A673 (cell line): ENCODE measurements at regions not wholly inside any gene's neighbourhood (a gene's known extent, or its start where the extent isn't known, plus 50 kb on each side); places are given as distances from the start of the nearest gene placed in this dataset.
"Not testable (repeated sequence)": the region's sequence is repeated elsewhere in the genome, so short reads cannot be mapped to it uniquely, and the experiment has no call there.

Experiments used
- EZH2 ChIP-seq: fragments of 200-600 bp; sonication (generic); IDR thresholded peaks from 2 replicates; pipeline ENCODE4 v1.6.1; 2017; ENCODE audit warnings: borderline replicate concordance, low read depth, mild to moderate bottlenecking, mixed read lengths, antibody characterized with exemption, low read length; ENCODE audit not compliant: poor library complexity, severe bottlenecking
- TF ChIP-seq, protein P1 (sequence below): fragments of 300-800, 200-600 bp; sonication (generic); conservative IDR thresholded peaks from 2 replicates; pipeline ENCODE4 v1.5.1; 2017; ENCODE audit warnings: low read depth, mild to moderate bottlenecking, antibody characterized with exemption, low read length, moderate library complexity, mixed read lengths

DNA sequence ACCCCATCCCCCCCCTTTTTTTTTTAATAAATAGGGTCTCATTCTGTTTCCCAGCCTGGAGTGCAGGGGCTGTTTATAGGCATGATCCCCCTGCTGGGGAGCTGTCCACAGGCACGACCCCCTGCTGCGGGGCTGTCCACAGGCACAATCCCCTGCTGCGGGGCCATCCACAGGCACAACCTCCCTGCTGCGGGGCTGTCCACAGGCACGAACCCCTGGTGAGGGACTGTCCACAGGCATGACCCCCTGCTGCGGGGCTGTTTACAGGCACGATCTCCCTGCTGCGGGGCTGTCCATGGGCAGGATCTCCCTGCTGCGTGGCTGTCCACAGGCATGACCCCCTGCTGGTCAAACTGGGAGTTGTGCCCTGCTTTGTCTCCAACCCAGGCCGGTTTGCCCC lies 5290.1 kb upstream of the TPTE start:
- TF ChIP-seq, protein P1, sequence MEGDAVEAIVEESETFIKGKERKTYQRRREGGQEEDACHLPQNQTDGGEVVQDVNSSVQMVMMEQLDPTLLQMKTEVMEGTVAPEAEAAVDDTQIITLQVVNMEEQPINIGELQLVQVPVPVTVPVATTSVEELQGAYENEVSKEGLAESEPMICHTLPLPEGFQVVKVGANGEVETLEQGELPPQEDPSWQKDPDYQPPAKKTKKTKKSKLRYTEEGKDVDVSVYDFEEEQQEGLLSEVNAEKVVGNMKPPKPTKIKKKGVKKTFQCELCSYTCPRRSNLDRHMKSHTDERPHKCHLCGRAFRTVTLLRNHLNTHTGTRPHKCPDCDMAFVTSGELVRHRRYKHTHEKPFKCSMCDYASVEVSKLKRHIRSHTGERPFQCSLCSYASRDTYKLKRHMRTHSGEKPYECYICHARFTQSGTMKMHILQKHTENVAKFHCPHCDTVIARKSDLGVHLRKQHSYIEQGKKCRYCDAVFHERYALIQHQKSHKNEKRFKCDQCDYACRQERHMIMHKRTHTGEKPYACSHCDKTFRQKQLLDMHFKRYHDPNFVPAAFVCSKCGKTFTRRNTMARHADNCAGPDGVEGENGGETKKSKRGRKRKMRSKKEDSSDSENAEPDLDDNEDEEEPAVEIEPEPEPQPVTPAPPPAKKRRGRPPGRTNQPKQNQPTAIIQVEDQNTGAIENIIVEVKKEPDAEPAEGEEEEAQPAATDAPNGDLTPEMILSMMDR, result not testable (repeated sequence)
- not testable (repeated sequence) for TF ChIP-seq EZH2
